Astrocyte (in vitro differentiated cells and primary cell): ENCODE measurements at regions not wholly inside any gene's neighbourhood (a gene's known extent, or its start where the extent isn't known, plus 50 kb on each side); places are given as distances from the start of the nearest gene placed in this dataset.

Experiments used
- DNase-seq: peaks from one replicate; pipeline ENCODE4 v3.0.0-alpha.2; 2010; ENCODE audit warnings: low read depth
- FAIRE-seq: peaks from 2 replicates; lab custom pipeline; 2011; peaks lifted over from hg19 to GRCh38; lab: Jason Lieb, UNC
- H2AFZ ChIP-seq: 2 replicates; pipeline ENCODE4 v1.6.0; 2012; ENCODE audit warnings: low read depth, low read length, inconsistent platforms
- H3K27ac ChIP-seq: 2 replicates; pipeline ENCODE4 v1.5.1; 2011; ENCODE audit warnings: low read depth, low read length, inconsistent platforms
- H3K27me3 ChIP-seq: 2 replicates; pipeline ENCODE4 v1.6.0; 2011; ENCODE audit warnings: low read length, inconsistent platforms; ENCODE audit not compliant: insufficient read depth
- H3K36me3 ChIP-seq: 2 replicates; pipeline ENCODE4 v1.5.1; 2011; ENCODE audit warnings: low read length, inconsistent platforms; ENCODE audit not compliant: insufficient read depth
- H3K4me1 ChIP-seq: 2 replicates; pipeline ENCODE4 v1.5.1; 2011; ENCODE audit warnings: low read length, inconsistent platforms; ENCODE audit not compliant: insufficient read depth
- H3K4me2 ChIP-seq: 2 replicates; pipeline ENCODE4 v1.6.0; 2012; ENCODE audit warnings: low read length, inconsistent platforms
- H3K4me3 ChIP-seq: 2 replicates; pipeline ENCODE4 v1.5.1; 2011; ENCODE audit warnings: low read depth, mild to moderate bottlenecking, low read length, inconsistent platforms; ENCODE audit not compliant: insufficient read depth
- H3K79me2 ChIP-seq: 2 replicates; pipeline ENCODE4 v1.6.0; 2012; ENCODE audit warnings: mild to moderate bottlenecking, low read length, inconsistent platforms; ENCODE audit not compliant: insufficient read depth
- H3K9ac ChIP-seq: 2 replicates; pipeline ENCODE4 v1.6.0; 2012; ENCODE audit warnings: mild to moderate bottlenecking, low read length, inconsistent platforms
- H3K9me3 ChIP-seq: 2 replicates; pipeline ENCODE4 v1.5.1; 2012; ENCODE audit warnings: low read depth, mild to moderate bottlenecking, low read length, inconsistent platforms; ENCODE audit not compliant: insufficient read depth
- H4K20me1 ChIP-seq: 2 replicates; pipeline ENCODE4 v1.6.0; 2012; ENCODE audit warnings: low read length, inconsistent platforms; ENCODE audit not compliant: insufficient read depth
- H3K27ac Mint-ChIP-seq: one replicate; pipeline ENCODE4 v1.8.0; 2021; ENCODE audit warnings: mild to moderate bottlenecking, mixed read lengths; ENCODE audit not compliant: unreplicated experiment
- H3K27me3 Mint-ChIP-seq: one replicate; pipeline ENCODE4 v1.8.0; 2021; ENCODE audit warnings: low read depth, mixed read lengths; ENCODE audit not compliant: unreplicated experiment
- H3K36me3 Mint-ChIP-seq: one replicate; pipeline ENCODE4 v1.8.0; 2021; ENCODE audit warnings: low read depth, mixed read lengths; ENCODE audit not compliant: unreplicated experiment
- H3K4me1 Mint-ChIP-seq: one replicate; pipeline ENCODE4 v1.8.0; 2021; ENCODE audit warnings: low read depth, mixed read lengths; ENCODE audit not compliant: unreplicated experiment
- H3K4me3 Mint-ChIP-seq: one replicate; pipeline ENCODE4 v1.8.0; 2021; ENCODE audit warnings: mild to moderate bottlenecking, moderate library complexity, mixed read lengths; ENCODE audit not compliant: unreplicated experiment
- H3K9me3 Mint-ChIP-seq: one replicate; pipeline ENCODE4 v1.8.0; 2021; ENCODE audit warnings: mild to moderate bottlenecking, mixed read lengths; ENCODE audit not compliant: unreplicated experiment
- EZH2 ChIP-seq: IDR thresholded peaks from 2 replicates; pipeline ENCODE4 v1.6.1; 2012; ENCODE audit warnings: mild to moderate bottlenecking, low read length, inconsistent platforms; ENCODE audit not compliant: insufficient read depth
- TF ChIP-seq, protein P1 (sequence below): IDR thresholded peaks from 2 replicates; pipeline ENCODE4 v1.5.1; 2011; ENCODE audit warnings: low read depth, mild to moderate bottlenecking, inconsistent platforms, low read length, moderate library complexity; ENCODE audit not compliant: insufficient read depth

DNA sequence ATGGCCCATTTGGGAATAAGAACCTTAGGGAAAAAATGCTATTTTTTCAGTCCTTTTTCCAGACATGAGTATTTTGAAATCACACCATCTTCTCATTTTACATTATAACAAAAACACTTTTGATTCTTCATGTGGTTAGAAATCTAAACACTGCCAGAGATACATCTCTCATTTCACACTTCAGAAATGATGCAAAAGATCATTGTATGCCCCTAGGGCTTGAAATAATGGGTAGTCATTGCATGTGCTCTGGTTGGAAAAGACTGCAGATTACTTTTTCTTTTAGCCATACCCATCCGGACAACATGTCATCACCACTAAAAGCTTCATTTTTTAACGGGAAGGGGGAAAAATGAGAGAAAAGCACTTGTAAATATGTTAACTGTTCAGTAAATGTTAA, 1152.2 kb upstream of the ADGRL4 start:
- H3K27me3 ChIP-seq: no peaks in the 10 kb centered on the region
- H3K79me2 ChIP-seq: no peaks in the 10 kb centered on the region
- no peak for TF ChIP-seq EZH2
- TF ChIP-seq, protein P1, sequence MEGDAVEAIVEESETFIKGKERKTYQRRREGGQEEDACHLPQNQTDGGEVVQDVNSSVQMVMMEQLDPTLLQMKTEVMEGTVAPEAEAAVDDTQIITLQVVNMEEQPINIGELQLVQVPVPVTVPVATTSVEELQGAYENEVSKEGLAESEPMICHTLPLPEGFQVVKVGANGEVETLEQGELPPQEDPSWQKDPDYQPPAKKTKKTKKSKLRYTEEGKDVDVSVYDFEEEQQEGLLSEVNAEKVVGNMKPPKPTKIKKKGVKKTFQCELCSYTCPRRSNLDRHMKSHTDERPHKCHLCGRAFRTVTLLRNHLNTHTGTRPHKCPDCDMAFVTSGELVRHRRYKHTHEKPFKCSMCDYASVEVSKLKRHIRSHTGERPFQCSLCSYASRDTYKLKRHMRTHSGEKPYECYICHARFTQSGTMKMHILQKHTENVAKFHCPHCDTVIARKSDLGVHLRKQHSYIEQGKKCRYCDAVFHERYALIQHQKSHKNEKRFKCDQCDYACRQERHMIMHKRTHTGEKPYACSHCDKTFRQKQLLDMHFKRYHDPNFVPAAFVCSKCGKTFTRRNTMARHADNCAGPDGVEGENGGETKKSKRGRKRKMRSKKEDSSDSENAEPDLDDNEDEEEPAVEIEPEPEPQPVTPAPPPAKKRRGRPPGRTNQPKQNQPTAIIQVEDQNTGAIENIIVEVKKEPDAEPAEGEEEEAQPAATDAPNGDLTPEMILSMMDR: no peak
- no peaks in the 10 kb centered on the region for H3K4me1 ChIP-seq
- no peaks in the 10 kb centered on the region for H4K20me1 ChIP-seq
- H3K27ac Mint-ChIP-seq: no peak overlapping the region
- no peak overlapping the region for H3K4me3 Mint-ChIP-seq
- H3K9ac ChIP-seq: no peak overlapping the region
- no peak for FAIRE-seq
- H3K4me2 ChIP-seq: no peak overlapping the region
- H3K9me3 Mint-ChIP-seq: no peaks in the 10 kb centered on the region
- DNase-seq: no peak
- no peaks in the 10 kb centered on the region for H3K36me3 ChIP-seq
- no peaks in the 10 kb centered on the region for H3K27me3 Mint-ChIP-seq
- peaks cover 14% of the 10 kb centered on the region for H3K4me1 Mint-ChIP-seq
- H3K9me3 ChIP-seq: no peaks in the 10 kb centered on the region
- no peak overlapping the region for H2AFZ ChIP-seq
- H3K4me3 ChIP-seq: no peak overlapping the region
- no peak overlapping the region for H3K27ac ChIP-seq
- H3K36me3 Mint-ChIP-seq: no peaks in the 10 kb centered on the region

DNA sequence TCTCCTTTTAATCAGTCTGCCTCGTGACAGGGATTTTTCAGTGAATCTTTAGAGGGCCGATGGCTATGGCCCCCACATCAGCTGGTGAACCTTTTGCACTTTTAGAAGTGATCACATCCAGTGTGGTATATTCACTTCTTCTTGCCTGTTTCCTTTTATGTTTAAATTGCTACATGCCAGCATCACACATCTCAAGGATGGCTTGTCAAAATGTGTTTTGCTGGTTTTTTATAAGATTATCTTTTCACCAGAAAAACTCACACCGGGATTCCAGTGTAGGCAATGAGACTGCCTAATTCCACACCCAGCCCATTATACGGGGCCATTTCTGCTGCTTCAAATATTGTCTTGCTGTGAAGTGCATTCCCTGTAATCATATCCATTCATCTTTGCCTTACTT, 1151.7 kb upstream of the ADGRL4 start:
- Mint-ChIP-seq H3K9me3 (no peaks in the 10 kb centered on the region), H3K27me3 (no peaks in the 10 kb centered on the region), H3K36me3 (no peaks in the 10 kb centered on the region), H3K4me1 (peaks cover 15% of the 10 kb centered on the region), H3K4me3 (no peak overlapping the region), H3K27ac (no peak overlapping the region)
- TF ChIP-seq, protein P1: no peak
- TF ChIP-seq EZH2: no peak
- H4K20me1 ChIP-seq: no peaks in the 10 kb centered on the region
- no peaks in the 10 kb centered on the region for H3K36me3 ChIP-seq
- no peak overlapping the region for H2AFZ ChIP-seq
- DNase-seq (no peak), FAIRE-seq (no peak)
- no peak overlapping the region for H3K4me3 ChIP-seq
- no peak overlapping the region for H3K9ac ChIP-seq
- no peaks in the 10 kb centered on the region for H3K27me3 ChIP-seq
- H3K4me1 ChIP-seq: no peaks in the 10 kb centered on the region
- no peak overlapping the region for H3K4me2 ChIP-seq
- no peaks in the 10 kb centered on the region for H3K9me3 ChIP-seq
- H3K27ac ChIP-seq: no peak overlapping the region
- no peaks in the 10 kb centered on the region for H3K79me2 ChIP-seq

DNA sequence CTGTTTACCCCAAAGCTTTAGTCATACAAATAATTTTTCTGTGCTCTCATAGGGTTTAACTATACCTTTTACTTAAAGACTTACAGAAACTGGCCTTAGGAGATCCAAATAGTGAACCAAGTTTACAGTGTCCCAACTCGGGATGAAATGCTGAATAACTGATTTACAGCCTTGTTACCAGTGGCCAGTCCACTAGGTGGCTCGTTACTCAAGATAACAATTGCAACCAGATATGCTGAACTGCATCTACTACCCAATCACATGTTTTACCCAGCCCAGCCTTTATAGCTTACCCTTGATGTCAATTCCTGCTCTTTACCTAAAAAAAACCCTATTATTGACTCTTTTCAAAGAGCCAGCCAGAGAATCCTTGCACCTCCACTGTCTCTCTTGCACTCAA, 1148.8 kb upstream of the ADGRL4 start:
- peaks cover 15% of the 10 kb centered on the region for H3K4me1 Mint-ChIP-seq
- Histone ChIP-seq H3K9me3 (no peaks in the 10 kb centered on the region), H3K4me2 (no peak overlapping the region), H3K27ac (no peak overlapping the region), H3K36me3 (no peaks in the 10 kb centered on the region), H4K20me1 (no peaks in the 10 kb centered on the region), H3K79me2 (no peaks in the 10 kb centered on the region), H3K27me3 (no peaks in the 10 kb centered on the region), H3K9ac (no peak overlapping the region), H3K4me1 (no peaks in the 10 kb centered on the region), H2AFZ (no peak overlapping the region), H3K4me3 (no peak overlapping the region)
- TF ChIP-seq, protein P1: no peak
- TF ChIP-seq EZH2: no peak
- no peaks in the 10 kb centered on the region for H3K36me3 Mint-ChIP-seq
- no peaks in the 10 kb centered on the region for H3K27me3 Mint-ChIP-seq
- DNase-seq: no peak
- H3K27ac Mint-ChIP-seq: peak overlapping the region; percentile 89
- no peaks in the 10 kb centered on the region for H3K9me3 Mint-ChIP-seq
- no peak for FAIRE-seq
- H3K4me3 Mint-ChIP-seq: no peak overlapping the region
